GM23248 (cell line): ENCODE measurements at regions not wholly inside any gene's neighbourhood (a gene's known extent, or its start where the extent isn't known, plus 50 kb on each side); places are given as distances from the start of the nearest gene placed in this dataset.

ENCODE experiments used
- EZH2 ChIP-seq: fragments of 200-600 bp; sonication (generic); IDR thresholded peaks from 2 replicates; pipeline ENCODE4 v1.6.1; 2018; ENCODE audit warnings: antibody characterized with exemption, mild to moderate bottlenecking; ENCODE audit not compliant: insufficient read depth, poor library complexity, severe bottlenecking
- EZH2phosphoT487 ChIP-seq: fragments of 200-600 bp; sonication (generic); IDR thresholded peaks from 2 replicates; pipeline ENCODE4 v1.6.1; 2018; ENCODE audit warnings: antibody characterized with exemption, moderate library complexity, mild to moderate bottlenecking, low read depth; ENCODE audit not compliant: insufficient read depth

DNA sequence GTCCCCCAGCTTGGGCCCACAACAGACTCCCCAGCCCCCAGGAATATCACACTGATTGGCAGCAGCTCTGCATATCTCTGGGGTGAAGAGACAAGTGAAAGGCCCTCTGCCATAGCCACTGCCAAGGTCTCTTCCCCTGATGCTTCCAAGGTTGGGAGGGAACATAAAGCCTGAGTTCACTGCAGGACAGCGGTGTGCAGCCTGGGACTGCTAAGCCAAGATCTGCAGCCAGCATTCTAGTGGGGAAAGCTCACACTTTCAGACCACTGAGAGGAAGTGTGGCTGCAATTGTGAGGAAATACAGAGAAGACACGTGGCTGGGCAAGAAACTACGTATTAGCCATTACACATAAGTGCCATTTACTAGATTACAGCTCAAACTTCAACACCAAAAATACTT lies 100.7 kb downstream of the MAIP1 start:
- TF ChIP-seq EZH2 = no peak
- TF ChIP-seq EZH2phosphoT487 = no peak
